Activated CD4-positive, alpha-beta T cell treated with anti-CD3 and anti-CD28 coated beads for 24 hours (primary cell): ENCODE measurements at regions not wholly inside any gene's neighbourhood (a gene's known extent, or its start where the extent isn't known, plus 50 kb on each side); places are given as distances from the start of the nearest gene placed in this dataset.
"Not testable (repeated sequence)": the region's sequence is repeated elsewhere in the genome, so short reads cannot be mapped to it uniquely, and the experiment has no call there.

Experiments used
- DNase-seq, 2 donors: peaks; one replicate each; pipeline ENCODE4 v3.0.0-alpha.2; 2020; ENCODE audit warnings: low read depth in 2 of 2

- no peak for DNase-seq
Measured at GRCh38 chr13:65825039-65825438, 1405.1 kb downstream of the PCDH9 start.

- DNase-seq, result no peak
Measured at GRCh38 chr13:65808061-65808460, 1422.1 kb downstream of the PCDH9 start.

DNA sequence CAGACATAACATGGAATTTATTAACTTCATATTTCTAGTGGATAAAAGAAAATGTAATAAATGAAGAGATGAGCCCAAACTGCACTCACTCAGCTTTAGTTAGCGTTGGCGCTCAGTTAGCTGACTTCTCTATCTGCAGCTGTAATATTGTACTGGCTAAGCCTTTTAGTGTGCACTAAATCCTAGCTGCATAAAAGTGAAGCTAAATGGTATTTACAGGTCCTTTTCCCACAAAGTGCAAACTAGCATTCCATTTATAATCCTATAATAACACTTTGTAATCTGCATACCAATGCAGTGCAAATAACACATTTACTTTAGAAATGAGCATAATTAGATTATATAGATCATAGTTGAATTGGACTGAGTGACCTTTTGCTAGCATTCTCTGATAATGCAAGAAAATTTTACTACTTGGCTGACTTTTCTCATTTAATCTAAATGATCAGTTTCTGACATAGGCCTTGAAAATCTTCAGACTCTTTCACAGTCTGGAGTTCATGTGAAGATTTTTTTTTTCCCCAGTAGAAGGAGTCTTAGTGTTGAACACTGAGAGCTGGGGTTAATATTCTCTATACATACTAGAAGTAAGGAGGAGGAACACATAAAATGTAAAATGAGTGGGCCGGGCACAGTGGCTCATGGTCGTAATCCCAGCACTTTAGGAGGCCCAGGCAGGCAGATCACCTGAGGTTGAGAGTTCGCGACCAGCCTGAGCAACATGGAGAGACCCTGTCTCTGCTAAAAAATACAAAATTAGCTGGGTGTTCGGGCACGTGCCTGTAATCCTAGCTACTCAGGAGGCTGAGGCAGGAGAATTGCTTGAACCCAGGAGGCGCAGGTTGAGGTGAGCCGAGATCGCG lies 1426.4 kb downstream of the PCDH9 start:
- no peak for DNase-seq

DNA sequence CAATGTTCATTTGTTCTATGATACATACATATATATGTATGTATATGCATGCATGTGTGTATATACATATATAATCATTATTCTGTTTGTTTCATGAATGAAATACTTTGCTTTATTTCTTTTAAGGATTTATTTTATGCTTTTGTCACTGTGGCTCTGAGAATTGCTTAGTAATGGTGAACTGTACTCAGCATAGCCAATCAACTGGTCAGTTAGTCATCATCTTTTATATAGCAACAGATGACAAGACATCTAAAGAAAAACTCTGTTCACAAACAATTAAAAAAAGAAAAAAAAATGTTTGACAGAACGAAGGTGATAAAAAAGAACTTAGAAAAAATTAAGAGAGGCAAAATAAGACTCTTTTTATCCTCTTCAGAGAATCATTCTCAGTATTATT lies 1440.3 kb downstream of the PCDH9 start:
- DNase-seq, result no peak

DNA sequence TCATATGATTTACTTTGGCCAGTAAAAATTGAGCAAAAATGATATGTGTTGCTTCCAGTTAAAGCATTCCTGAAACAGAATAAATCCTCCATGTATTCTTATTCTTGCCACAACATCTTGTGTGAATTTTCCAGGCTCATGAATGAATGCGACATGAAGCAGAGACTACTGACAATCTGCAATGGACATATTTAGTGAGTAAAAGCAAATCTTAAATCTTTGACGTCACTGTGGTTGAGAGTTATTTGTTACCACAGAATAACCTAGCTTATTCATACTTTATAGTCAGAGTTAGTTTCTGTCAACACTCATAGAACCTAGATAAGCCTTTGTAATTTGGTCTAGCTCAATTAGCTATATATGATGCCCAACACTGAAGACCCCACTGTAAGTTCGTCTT lies 1443.1 kb downstream of the PCDH9 start:
- no peak for DNase-seq

- no peak for DNase-seq
Measured at GRCh38 chr13:65784088-65784816, 1445.9 kb downstream of the PCDH9 start.

GRCh38 chr13:65783383-65783782 lies 1446.8 kb downstream of the PCDH9 start:
- DNase-seq, result no peak

DNA sequence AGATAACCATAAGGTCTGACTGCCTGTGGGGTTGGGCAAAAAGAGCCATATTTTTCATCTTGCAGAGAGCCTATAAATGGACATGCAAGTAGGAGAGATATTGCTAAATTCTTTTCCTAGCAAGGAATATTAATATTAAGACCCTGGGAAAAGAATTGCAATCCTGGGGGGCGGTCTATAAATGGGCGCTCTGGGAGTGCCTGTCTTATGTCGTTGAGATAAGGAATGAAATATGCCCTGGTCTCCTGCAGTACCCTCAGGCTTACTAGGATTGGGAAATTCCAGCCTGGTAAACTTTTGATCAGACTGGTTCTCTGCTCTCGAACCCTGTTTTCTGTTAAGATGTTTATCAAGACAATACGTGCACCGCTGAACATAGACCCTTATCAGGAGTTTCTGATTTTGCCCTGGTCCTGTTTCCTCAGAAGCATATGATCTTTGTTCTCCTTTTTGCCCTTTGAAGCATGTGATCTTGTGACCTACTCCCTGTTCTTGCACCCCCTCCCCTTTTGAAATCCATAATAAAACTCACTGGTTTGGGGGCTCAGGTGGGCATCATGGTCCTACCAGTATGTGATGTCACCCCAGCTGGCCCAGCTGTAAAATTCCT lies 1458.3 kb downstream of the PCDH9 start:
- not testable (repeated sequence) for DNase-seq

DNA sequence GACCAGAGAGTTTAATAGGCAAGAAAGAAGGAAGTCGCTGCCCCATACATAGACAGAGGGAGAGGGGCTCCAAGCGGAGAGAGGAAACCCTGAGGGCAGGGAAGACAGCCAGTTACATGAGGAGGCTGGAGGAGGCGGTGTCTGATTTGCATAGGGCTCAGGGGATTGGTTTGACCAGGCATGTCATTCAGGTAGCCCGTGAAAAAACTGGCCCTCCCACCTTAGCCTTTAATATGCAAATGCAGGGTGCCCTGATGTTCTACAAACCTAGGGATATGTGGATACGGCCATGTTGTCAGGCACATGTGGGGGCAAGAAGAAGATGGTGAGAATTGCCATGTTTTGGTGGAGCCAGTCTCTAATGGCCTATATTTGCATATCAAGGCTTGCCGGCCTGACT lies 1461.6 kb downstream of the PCDH9 start:
- DNase-seq, result no peak

GRCh38 chr13:65763811-65764210 lies 1466.3 kb downstream of the PCDH9 start:
- DNase-seq, result no peak

DNA sequence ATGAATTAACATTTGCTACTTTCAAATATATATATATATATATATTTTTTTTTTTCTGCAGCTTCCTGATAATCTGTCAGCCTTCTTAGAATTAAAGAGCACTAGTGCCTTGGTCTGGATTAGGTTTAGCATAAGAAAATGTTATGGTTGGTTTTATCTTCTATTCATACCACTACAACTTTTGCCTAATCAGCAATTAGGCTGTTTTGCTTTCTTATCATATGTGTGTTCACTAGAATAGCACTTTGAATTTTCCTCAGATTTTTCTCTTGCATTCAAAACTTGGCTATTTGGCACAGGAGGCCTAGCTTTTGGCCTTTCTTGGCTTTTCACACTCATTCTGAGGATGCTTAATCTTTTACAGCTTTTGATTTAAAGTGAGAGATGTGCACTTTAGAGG lies 1468.1 kb downstream of the PCDH9 start:
- no peak for DNase-seq

DNA sequence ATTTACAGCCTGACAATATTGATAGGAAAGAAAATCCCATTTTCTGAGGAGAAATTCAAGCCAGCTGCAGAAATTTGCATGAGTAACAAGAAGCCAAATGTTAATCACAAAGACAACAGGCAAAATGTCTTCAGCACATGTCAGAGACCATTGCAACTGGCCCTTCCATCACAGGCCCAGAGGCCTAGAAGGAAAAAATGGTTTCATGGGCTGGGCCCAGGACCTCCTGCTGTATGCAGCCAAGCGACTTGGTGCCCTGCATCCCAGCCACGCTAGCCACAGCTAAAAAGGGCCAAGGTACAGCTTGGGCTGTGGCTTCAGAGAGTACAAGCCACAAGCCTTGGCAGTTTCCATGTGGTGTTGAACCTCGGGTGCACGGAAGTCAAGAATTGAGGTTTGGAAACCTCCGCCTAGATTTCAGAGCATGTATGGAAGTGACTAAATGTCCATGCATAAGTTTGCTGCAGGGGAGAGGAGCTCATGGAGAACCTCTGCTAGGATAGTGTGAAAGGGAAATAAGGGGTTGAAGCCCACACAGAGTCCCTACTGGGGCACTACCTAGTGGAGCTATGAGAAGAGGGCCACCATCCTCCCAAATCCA lies 1474.0 kb downstream of the PCDH9 start:
- no peak for DNase-seq

- DNase-seq, result no peak
Measured at GRCh38 chr13:65748227-65748626, 1481.9 kb downstream of the PCDH9 start.

DNA sequence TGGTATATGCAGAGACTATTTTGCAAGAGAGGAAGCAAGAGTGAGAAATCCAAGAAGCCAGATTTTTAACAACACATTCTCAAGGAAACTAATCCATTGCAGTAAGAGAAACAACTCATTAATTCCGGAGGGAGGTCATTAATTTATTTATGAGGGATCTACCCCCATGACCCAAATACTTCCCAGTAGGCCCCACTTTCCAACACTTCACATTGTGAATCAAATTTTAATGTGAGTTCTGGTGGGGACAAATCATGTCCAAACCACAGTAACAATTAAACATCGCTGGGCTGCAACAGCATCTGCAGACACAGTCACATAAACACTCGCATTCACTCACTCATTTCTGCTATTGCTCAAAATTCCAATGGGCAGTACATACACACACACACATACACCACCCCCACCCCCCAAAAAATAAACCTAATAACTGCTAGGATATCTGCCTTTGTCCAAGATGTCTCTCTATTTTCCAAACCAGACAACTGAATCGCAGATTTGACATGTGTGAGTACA lies 1483.7 kb downstream of the PCDH9 start:
- no peak for DNase-seq

GRCh38 chr13:65744836-65745235 lies 1485.3 kb downstream of the PCDH9 start:
- DNase-seq, result no peak

DNA sequence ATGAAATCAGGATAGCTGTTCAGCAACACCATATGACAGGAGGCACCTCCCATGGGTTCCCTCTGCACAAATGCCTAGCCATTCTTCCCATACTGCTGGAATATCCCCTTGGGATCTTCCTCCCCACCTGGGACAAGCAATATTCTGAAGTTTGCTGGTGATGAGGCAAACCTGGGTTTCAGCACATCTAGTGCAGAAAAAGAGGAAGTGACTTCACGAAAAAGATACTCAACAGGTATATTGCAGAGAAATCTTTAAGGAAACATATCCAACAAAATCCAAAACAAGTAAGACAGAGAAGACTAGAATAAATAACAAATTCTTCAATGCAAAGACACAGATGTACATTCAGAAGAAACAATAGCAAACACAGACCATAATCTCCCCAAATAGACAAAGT lies 1497.0 kb downstream of the PCDH9 start:
- no peak for DNase-seq

DNA sequence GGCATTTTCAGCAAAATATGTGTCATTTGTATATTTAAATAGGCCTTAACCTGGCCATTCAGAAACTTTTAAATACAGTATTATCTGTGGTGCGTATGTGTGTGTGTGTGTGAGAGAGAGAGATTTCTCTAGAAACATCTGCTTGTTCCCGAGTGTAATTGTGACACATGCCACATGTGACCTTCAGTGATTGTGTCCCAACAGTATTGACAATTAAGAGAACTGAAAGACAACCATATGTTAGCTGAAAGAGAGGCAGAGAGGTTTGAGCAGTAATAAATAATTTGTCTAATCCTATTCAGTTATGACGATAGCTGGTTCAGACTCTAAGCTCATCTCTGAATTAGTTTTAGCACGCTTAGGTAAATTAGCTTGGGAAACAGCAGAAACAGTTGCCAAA lies 1503.1 kb downstream of the PCDH9 start:
- no peak for DNase-seq

GRCh38 chr13:65725006-65725405 lies 1505.1 kb downstream of the PCDH9 start:
- no peak for DNase-seq

DNA sequence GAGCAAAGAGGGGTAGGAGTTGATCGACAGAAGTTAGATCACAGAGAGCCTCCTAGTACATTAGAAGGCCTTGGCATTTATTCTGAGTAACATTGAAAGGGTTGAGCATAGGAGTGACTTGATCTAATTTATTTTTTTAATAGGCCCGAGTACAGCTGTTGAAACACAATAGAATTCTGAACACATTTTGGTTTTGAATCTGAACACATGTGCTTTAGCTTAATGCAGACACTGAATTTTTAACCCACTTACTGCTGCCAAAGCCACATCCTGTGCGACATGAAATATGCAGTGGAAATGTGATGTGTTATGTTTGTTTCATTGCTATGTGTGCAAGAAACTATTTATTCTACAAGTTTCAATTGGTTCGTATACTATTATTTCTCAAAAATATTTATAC lies 1505.9 kb downstream of the PCDH9 start:
- no peak for DNase-seq

DNA sequence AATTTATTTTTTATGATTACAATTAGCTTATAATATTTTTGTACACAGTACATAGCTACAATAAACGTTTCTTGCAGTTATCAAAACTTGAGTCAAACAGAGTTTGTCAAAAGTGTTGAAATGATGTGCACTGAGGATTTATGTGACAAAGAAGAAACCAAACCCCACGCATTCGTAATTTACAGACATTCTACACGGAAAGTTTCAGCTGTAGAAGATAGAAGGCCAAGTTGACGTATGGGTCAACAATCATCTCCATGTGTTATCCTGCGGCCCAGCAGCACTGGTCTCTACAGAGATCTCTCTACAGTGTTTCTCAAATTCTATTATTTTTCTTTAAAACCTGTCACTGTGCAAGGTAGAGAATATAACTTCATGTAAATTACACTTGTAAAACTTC lies 1507.6 kb downstream of the PCDH9 start:
- DNase-seq, result no peak

DNA sequence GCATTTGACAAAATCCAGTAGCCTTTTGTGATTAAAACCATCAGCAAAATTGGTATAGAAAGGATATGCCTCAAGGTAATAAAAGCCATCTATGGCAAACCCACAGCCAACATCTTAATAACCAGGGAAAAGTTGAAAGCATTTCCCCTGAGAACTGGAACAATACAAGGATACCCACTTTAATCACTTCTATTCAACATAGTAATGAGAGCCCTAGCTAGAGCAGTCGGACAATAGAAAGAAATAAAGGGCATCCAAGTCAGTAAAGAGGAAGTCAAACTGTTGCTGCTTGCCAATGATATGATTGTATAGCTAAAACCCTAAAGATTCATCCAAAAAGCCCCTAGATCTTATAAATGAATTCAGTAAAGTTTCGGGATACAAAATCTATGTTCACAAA lies 1510.3 kb downstream of the PCDH9 start:
- DNase-seq, result no peak

GRCh38 chr13:65710514-65710913 lies 1519.6 kb downstream of the PCDH9 start:
- DNase-seq, result no peak
